ENCODE measurements at regions not wholly inside any gene's neighbourhood (a gene's known extent, or its start where the extent isn't known, plus 50 kb on each side); places are given as distances from the start of the nearest gene placed in this dataset.
"Not testable (repeated sequence)": the region's sequence is repeated elsewhere in the genome, so short reads cannot be mapped to it uniquely, and the experiment has no call there.

GRCh38 chr11:38156495-38157146 is 1558.6 kb upstream of the RAG2 start:
- no peak for DNase-seq (ENCODE audit: low read depth)

DNA sequence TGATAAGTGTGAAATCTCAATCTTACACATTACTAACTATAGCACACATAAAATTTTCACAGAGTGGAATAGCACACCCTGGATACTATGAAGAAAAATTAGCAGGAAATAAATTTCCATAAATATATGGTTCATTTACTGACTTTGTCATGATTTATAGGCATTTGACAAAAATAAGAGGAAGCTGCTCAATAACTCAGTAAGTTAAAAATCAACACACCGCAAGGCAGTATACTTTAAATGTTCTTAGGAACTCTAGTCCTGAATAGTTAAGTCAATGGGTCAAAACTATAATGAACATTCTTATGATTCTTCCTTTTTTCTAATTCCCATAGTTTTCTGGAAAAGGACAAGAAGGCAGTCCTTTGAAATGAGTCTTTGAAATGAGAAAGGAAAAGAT is 1557.8 kb upstream of the RAG2 start:
- DNase-seq (ENCODE audit: low read depth), result no peak

- no peak for DNase-seq (ENCODE audit: low read depth)
These were observed 1555.9 kb upstream of the RAG2 start for GRCh38 chr11:38153985-38154384.

DNA sequence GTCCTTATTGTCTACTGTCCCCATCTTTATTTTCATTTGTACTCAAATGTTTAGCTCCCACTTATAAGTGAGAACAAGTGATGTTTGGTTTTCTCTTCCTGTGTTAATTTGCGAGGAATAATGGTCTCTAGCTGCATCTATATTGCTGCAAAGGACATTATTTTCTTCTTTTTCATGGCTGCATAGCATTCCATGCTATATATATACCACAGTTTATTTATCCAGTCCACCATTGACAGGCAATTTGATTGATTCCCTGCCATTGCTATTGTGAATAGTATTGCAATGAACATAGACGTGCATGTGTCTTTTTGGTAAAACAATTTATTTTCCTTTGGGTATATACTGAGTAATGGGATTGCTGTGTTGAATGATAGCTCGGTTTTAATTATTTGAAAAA is 1545.8 kb upstream of the RAG2 start:
- no peak for DNase-seq (ENCODE audit: low read depth)

- DNase-seq (ENCODE audit: low read depth), result no peak
These were observed 1540.9 kb upstream of the RAG2 start for GRCh38 chr11:38138972-38139371.

DNA sequence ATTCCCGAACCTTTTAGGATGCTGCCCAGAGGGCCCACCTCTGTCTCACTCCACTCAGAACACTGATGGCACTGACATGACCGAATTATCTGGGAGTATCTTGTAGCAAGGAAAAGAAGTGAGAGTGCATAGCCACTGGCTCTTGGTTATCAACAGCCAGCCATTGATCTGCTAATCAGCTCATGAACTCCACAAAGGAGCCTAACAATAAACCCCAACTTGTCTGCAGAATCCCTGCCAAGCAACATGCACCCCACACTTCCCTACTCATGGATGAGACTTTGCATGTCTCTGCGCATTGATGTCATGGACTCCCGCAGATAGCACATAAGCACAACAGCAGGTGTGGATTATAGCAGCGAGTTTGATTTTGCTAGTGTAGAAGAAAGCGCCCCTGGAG is 1538.9 kb upstream of the RAG2 start:
- DNase-seq (ENCODE audit: low read depth), result no peak

GRCh38 chr11:38131535-38131934 is 1533.5 kb upstream of the RAG2 start:
- DNase-seq (ENCODE audit: low read depth), result no peak

- no peak for DNase-seq (ENCODE audit: low read depth)
These were observed 1532.9 kb upstream of the RAG2 start for GRCh38 chr11:38130976-38131375.

DNA sequence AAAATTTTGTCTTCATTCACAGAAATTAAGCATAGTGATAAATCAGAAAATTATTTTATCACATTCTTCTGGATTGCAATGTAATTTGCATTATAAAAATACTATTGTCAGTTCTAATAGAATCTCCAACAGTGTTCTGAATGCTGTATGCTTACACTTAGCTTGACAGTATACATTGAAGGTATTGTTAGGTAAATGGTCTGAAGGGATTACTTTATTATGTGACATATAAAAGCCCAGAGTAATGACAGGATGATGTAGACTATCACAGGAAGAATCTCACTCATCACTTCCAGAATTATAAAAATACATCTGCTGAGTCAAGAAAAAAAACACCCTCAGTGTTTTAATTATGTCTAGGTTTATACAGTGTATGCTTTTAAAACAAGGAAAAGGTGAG is 1532.5 kb upstream of the RAG2 start:
- DNase-seq (ENCODE audit: low read depth), result no peak

GRCh38 chr11:38123673-38124072 is 1525.6 kb upstream of the RAG2 start:
- no peak for DNase-seq (ENCODE audit: low read depth)

- DNase-seq (ENCODE audit: low read depth), result not testable (repeated sequence)
These were observed 1518.6 kb upstream of the RAG2 start for GRCh38 chr11:38116616-38117015.

- DNase-seq (ENCODE audit: low read depth), result not testable (repeated sequence)
These were observed 1517.3 kb upstream of the RAG2 start for GRCh38 chr11:38115381-38115780.

DNA sequence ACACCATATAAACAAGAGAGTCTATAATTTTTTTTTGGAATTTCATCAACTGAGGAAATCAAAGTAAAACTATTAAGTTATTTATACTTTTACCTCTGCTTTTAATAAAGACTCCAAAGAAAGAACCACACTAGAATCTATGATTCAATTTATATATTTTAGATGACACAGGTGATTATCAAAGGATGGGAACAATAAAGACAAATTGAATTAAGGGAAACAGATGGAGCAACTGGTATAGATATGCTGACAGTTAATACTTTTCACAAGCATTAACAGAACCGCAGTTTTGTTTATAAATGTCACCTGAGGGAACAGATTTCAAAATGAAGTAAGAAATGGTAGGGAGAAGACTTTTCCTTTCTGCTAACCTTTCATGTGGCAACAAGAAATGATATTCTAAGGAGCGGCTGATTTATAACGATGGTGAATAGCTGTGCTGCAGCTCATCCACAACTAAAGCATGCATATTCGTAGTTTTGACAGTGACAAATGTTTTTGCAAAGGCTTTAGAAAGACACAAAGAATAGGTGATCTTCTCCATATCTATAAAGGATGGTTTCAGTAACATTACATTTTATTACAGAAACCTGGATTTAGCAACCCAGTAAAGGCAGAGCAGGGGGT is 1502.9 kb upstream of the RAG2 start:
- no peak for DNase-seq (ENCODE audit: low read depth)

- no peak for DNase-seq (ENCODE audit: low read depth)
These were observed 1497.2 kb upstream of the RAG2 start for GRCh38 chr11:38095268-38095667.

DNA sequence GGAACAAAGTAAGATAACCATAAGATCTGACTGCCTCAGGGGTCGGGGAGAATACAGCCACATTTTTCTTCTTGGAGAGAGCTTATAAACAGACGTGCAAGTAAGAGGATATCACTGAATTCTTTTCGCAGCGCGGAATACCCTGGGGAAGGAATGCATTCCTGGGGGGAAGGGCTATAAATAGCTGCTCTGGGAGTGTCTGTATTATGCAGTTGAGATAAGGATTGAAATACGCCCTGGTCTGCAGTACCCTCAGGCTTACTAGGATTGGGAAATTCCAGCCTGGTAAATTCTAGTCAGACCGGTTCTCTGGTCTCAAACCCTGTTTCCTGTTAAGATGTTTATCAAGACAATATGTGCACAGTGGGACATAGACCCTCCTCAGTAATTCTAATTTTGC is 1491.7 kb upstream of the RAG2 start:
- no peak for DNase-seq (ENCODE audit: low read depth)

DNA sequence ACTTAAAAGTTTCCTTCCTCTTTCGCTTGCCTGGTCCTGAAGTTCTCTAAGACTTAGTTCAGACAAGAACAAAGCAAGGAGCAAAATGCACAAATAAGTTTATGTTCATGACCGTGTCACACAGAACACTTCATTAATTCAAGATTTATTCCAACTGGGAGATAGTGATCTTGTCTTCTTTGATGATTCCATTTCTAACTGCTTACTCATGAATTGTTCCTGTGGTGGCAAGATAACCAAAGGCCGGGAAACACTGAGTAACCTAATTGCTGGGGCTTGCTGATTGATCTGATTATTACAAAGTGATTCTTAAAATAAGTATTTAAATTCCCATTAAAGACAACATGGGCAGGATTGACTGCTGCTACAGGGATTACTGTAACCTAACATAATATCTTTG is 1462.9 kb upstream of the RAG2 start:
- DNase-seq (ENCODE audit: low read depth), result no peak

- no peak for DNase-seq (ENCODE audit: low read depth)
These were observed 1462.1 kb upstream of the RAG2 start for GRCh38 chr11:38060136-38060535.

DNA sequence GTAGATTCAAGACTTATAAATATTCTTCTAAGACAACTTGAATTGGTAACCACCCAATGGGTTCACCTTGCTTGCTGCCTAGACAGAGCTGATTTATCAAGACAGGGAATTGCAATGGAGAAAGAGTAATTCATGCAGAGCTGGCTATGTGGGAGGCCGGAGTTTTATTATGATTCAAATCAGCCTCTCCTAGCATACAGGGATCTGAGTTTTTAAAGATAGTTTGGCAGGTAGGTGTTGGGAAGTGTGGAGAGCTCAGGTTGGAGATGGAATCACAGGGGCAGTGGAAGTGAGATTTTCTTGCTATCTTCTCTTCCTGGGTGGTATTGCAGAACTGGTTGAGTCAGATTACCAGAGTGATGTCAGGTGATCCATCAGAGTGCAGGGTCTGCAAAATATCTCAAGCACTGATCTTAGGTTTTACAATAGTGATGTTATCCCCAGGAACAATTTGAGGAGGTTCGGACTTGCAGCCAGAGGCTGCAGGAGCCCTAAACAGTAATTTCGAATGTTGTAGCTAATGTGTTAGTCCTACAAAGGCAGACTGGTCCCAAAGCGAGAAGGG is 1448.6 kb upstream of the RAG2 start:
- no peak for DNase-seq (ENCODE audit: low read depth)

GRCh38 chr11:38043060-38043459 is 1445.0 kb upstream of the RAG2 start:
- no peak for DNase-seq (ENCODE audit: low read depth)

DNA sequence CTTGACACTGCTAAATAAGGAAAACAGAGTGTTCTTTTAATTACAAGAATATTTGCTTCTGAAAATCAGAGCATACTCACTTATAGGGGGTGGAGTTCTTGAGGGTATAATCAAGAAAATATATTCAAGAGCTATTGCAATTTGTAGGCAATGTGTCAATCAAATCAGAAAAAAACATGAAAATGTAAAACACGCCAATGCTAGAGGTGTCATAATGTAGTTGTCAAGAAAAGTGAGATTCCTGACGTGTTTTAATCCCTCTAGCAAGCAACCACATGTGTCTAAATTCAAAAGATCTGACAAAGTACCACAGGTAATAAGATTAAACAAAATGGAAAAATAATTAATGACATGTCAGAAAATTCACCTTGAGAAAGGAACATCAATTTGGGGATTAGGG is 1440.7 kb upstream of the RAG2 start:
- DNase-seq (ENCODE audit: low read depth), result no peak

DNA sequence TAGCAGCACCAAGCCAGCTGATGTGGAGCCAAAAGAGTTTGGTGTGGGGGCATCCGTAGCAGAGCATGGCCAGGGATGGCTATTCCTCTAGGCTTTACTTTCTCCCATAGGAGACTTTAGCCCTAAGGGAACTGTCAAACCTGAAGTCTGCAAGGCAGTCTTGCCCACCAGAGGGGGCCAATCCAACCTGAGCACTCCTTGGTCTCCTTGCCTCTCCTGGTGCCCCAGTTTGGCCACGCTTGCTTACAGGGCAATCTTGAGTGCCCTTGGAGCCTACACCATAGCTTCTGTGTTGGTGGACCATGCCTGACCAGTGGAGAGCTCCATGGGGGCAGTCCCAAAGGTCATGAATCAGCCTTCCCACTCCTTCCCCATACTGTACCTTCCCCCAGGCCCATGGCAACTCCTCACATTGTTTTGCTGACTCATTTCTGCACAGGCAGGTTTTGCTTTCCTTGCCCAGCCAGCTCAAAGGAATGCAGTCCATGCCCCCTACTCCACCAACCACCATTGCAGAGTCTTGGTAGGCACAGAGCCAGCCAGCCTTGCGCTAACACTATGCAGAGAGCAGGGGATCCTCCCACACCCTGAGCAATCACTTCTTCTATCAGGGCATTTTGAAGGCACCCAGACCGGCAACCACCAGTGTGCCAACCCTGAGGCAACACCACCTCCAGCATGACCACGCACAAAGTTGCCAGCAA is 1421.2 kb upstream of the RAG2 start:
- no peak for DNase-seq (ENCODE audit: low read depth)

DNA sequence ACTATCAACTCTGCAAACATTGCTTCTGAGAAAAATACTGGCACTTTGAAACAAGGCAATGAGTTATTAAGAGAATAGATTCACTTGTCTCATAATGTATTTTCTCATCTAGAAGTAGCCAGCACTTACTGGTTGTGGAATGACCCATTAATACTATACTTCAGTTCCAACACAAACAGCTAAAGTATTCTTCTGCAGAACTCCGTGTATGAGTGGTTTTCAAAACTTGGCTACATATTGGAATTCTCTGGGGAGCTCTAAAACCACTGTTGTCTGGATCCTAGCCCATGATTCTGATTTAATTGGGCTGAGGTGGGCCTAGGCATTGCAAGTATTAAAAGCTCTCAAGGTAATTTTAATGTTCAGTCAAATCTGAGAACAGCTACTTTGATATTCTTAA is 1416.4 kb upstream of the RAG2 start:
- no peak for DNase-seq (ENCODE audit: low read depth)

DNA sequence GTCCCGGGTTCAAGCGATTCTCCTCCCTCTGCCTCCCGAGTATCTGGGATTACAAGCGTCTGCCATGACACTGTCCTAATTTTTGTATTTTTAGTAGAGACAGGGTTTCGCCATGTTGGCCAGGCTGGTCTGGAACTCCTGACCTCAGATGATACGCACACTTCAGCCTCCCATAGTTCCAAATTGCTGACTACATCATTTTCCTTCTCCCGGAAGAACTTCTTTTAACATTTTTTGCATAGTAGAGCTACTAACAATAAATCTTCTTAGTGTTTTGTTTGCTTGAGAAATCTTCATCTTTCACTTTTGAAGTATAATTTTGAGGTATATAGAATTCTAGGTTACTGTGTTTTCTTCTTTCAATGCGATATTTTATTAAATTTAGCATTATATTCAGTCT is 1415.1 kb upstream of the RAG2 start:
- DNase-seq (ENCODE audit: low read depth), result no peak

Data from forelimb muscle (tissue), 1 donor.